LNCaP clone FGC (cell line): ENCODE measurements at regions not wholly inside any gene's neighbourhood (a gene's known extent, or its start where the extent isn't known, plus 50 kb on each side); places are given as distances from the start of the nearest gene placed in this dataset.

Experiments used
- DNase-seq: peaks from one replicate; pipeline ENCODE4 v3.0.0-alpha.2; 2011; ENCODE audit warnings: low read depth
- H3K4me3 ChIP-seq: 2 replicates; pipeline ENCODE4 v1.5.1; 2011; ENCODE audit warnings: mild to moderate bottlenecking, low read depth, low read length, control low read depth
- TF ChIP-seq, protein P1 (sequence below): IDR thresholded peaks from 2 replicates; pipeline ENCODE4 v1.5.1; 2012; ENCODE audit warnings: mild to moderate bottlenecking; ENCODE audit not compliant: control insufficient read depth, insufficient read depth; ENCODE audit errors: extremely low read depth

DNA sequence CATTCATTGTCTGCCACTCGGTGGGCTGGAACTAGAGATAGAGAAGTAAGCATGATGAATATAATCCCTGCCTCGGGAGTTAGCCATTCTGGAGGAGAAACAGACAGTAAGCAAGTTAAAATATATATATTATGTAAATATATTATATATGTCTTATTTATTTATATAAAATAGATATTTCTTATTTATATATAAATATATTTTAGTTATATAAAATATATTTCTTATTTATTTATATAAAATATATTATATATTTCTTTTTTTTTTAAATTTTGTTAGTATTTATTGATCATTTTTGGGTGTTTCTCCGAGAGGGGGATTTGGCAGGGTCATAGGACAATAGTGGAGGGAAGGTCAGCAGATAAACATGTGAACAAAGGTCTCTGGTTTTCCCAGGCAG is 78.1 kb upstream of the TBX5 start:
- TF ChIP-seq, protein P1, sequence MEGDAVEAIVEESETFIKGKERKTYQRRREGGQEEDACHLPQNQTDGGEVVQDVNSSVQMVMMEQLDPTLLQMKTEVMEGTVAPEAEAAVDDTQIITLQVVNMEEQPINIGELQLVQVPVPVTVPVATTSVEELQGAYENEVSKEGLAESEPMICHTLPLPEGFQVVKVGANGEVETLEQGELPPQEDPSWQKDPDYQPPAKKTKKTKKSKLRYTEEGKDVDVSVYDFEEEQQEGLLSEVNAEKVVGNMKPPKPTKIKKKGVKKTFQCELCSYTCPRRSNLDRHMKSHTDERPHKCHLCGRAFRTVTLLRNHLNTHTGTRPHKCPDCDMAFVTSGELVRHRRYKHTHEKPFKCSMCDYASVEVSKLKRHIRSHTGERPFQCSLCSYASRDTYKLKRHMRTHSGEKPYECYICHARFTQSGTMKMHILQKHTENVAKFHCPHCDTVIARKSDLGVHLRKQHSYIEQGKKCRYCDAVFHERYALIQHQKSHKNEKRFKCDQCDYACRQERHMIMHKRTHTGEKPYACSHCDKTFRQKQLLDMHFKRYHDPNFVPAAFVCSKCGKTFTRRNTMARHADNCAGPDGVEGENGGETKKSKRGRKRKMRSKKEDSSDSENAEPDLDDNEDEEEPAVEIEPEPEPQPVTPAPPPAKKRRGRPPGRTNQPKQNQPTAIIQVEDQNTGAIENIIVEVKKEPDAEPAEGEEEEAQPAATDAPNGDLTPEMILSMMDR, result no peak
- no peak for DNase-seq
- H3K4me3 ChIP-seq, result no peak overlapping the region

DNA sequence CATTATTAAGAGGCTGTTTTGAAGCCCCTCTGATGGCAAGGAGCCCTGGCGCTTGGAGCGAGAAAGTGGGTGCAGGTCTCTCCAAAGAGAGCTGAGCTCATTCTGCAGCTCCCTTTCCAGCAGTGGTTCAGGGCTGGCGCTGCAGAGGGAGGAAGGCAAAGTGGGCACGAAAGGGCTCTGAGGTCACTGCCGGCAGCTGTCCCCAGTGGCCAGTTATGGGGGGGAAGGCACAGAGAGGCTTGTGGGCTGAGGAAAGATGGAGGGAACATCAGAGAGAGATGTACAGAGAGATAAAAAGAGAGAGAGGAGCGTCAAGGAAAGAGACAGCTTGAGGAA is 75.2 kb upstream of the TBX5 start:
- no peak overlapping the region for H3K4me3 ChIP-seq

DNA sequence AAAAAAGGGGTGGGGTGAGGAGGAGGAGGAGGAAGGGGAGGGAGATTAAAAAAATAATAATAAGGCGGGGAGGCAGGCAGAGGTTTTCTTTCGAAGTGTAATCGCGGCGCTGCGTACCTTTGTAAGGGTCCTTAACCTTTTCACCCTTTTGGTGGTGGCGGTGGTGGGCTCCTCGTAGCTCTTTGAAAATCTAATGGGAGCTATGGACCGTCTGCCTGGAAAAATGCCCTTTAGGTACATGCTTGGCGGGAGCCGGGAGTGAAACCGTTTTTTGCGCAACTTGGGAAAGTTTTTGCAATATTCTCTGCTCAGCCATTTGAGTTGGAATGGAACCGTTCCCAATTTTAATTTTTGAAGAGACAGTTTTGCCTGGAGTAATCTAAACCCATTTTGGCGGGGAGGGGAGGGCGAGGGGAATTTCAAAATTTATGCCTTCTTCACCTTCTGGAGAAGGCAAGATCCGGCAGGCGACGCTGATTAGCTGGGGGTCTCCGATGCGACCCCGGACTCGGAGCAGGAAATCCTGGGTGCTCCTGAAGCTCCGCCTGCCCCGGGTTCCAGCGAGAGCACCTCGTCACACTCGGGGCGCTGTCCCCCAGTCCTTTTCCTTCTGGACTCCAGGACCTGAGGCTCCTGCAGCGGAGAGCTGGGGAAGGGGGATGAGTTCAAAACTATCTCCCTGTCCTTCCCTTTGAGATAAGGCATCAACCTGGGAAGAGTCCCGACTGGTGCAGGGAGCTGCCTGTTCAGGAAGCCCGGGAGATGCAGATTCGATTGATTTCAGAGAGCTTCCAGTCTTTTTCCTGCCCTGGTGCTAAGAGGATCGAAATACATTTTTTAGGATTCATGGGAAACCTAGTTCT is 74.6 kb upstream of the TBX5 start:
- TF ChIP-seq, protein P1, result no peak
- H3K4me3 ChIP-seq, result no peak overlapping the region
- DNase-seq, result no peak

More for the DNA sequence above, 75.2 kb upstream of the TBX5 start:
- DNase-seq, result no peak
- TF ChIP-seq, protein P1, result no peak

DNA sequence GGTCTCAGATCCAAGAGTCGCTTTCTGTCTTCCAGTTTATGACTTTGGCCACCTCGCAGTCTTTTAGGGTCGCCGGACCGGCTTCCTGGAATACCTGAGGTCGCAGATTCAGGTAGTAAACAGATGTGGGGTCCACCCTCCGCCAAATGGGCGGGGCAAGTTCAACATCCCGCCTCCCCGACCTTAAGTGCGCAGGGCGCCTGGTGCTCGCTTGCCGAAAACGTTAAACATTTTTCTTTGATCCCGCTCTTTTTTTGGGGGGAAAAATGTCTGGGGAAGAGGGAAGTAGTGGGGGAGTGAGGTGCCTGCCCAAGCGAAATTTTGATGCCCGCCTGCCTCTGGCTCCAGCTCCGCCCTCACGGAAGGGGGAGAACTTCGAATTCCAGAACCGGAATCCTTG is 73.9 kb upstream of the TBX5 start:
- DNase-seq, result no peak
- no peak overlapping the region for H3K4me3 ChIP-seq
- TF ChIP-seq, protein P1, result no peak

DNA sequence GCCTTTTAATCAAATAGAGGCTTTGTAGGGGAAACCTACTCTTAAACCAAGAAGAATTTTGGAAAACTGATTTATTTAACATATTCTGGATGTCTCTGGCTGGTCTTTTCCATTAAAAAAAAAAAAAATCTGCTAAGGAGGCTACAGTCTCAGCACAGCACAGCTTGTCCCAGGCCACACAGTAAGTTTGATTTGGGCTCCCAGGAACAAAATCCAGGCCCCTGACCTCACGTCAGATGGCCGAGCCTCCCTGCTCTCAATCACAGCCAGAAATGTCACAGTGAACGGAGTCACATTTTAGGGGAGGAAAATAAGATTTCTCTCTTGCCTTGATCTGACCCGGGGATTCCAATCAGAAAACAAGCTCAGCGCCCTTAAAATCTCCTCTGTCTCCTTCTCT is 72.9 kb upstream of the TBX5 start:
- DNase-seq, result no peak
- TF ChIP-seq, protein P1, result no peak
- no peak overlapping the region for H3K4me3 ChIP-seq

DNA sequence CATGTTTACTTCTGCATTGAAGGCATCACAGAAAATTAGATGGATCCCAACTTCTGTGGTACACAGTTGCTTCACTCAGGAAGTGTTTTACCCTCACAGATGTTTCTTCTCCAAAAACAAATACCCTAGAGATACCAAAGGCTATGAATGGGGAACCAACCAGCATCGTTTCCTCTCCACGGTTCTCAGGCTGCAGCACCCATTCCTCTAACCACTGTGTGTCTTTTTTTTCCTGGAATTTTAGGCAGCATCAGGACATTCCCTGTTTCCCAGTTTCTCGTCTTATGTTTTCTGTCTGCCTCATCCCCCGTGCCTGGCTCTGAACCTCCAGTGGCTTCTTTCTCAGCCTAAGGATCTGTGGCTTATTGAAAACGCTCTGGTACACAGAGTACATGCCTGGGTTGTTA is 72.0 kb upstream of the TBX5 start:
- TF ChIP-seq, protein P1, result no peak
- no peak overlapping the region for H3K4me3 ChIP-seq
- DNase-seq, result no peak

DNA sequence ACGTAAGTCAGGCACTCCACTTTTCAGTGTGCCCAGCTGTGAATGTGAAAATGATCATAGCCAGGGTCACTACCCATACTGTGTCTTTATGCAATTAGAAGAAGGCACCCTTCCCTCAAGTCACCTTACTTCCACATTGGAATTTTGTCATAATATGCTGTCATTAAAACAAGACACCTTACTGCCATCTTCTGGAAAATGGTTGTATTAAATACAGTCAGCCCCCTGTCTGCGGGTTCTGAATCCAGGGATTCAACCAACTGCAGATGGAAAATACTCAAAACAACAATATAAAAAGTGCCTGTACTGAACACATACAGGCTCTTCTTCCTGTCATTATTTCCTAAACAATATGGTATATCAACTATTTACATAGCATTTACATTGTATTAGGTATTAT is 70.2 kb upstream of the TBX5 start:
- TF ChIP-seq, protein P1, result peak; percentile 60
- H3K4me3 ChIP-seq, result no peak overlapping the region
- DNase-seq, result peak; percentile 2
